Ishikawa (cell line): ENCODE measurements at regions not wholly inside any gene's neighbourhood (a gene's known extent, or its start where the extent isn't known, plus 50 kb on each side); places are given as distances from the start of the nearest gene placed in this dataset.

Experiments
- CEBPB ChIP-seq: IDR thresholded peaks from 2 replicates; pipeline ENCODE4 v1.6.1; 2012
- CREB1 ChIP-seq: IDR thresholded peaks from 2 replicates; pipeline ENCODE4 v1.6.1; 2012; ENCODE audit warnings: low read depth
- EGR1 ChIP-seq: IDR thresholded peaks from 2 replicates; pipeline ENCODE4 v1.6.1; 2012
- EP300 ChIP-seq: IDR thresholded peaks from 2 replicates; pipeline ENCODE4 v1.6.1; 2012; ENCODE audit warnings: borderline replicate concordance
- FOXM1 ChIP-seq: IDR thresholded peaks from 2 replicates; pipeline ENCODE4 v1.6.1; 2012; ENCODE audit warnings: low read depth, borderline replicate concordance
- MAX ChIP-seq: IDR thresholded peaks from 2 replicates; pipeline ENCODE4 v1.6.1; 2012
- NFIC ChIP-seq: IDR thresholded peaks from 2 replicates; pipeline ENCODE4 v1.6.1; 2012
- RAD21 ChIP-seq: IDR thresholded peaks from 2 replicates; pipeline ENCODE4 v1.6.1; 2012; ENCODE audit warnings: low read depth
- REST ChIP-seq: IDR thresholded peaks from 2 replicates; pipeline ENCODE4 v1.6.1; 2012; ENCODE audit warnings: low read depth, mild to moderate bottlenecking
- TAF1 ChIP-seq: IDR thresholded peaks from 2 replicates; pipeline ENCODE4 v1.6.1; 2012; ENCODE audit warnings: low read depth, mild to moderate bottlenecking
- TCF12 ChIP-seq: IDR thresholded peaks from 2 replicates; pipeline ENCODE4 v1.6.1; 2012; ENCODE audit warnings: low read depth
- TEAD4 ChIP-seq: IDR thresholded peaks from 2 replicates; pipeline ENCODE4 v1.6.1; 2012
- USF1 ChIP-seq: IDR thresholded peaks from 2 replicates; pipeline ENCODE4 v1.6.1; 2012
- YY1 ChIP-seq: IDR thresholded peaks from 2 replicates; pipeline ENCODE4 v1.6.1; 2012; ENCODE audit warnings: low read depth
- ZBTB7A ChIP-seq: IDR thresholded peaks from 2 replicates; pipeline ENCODE4 v1.6.1; 2012; ENCODE audit warnings: low read depth

GRCh38 chr14:86892152-86892956 lies 1100.6 kb downstream of the GALC start:
- TF ChIP-seq EGR1 (no peak), ZBTB7A (no peak), MAX (no peak), TCF12 (no peak), TAF1 (no peak), FOXM1 (no peak), TEAD4 (no peak), RAD21 (no peak)

- TF ChIP-seq NFIC, result no peak
- no peak for TF ChIP-seq CEBPB
- TF ChIP-seq TEAD4, result no peak
- TF ChIP-seq YY1, result no peak
- TF ChIP-seq EGR1, result no peak
- TF ChIP-seq CREB1, result no peak
- TF ChIP-seq REST, result no peak
- TF ChIP-seq USF1, result no peak
- no peak for TF ChIP-seq TAF1
- TF ChIP-seq ZBTB7A, result no peak
- no peak for TF ChIP-seq TCF12
- TF ChIP-seq EP300, result no peak
- no peak for TF ChIP-seq FOXM1
- no peak for TF ChIP-seq RAD21
These were observed 1107.7 kb downstream of the GALC start for GRCh38 chr14:86885280-86885679.

- no peak for TF ChIP-seq YY1
- TF ChIP-seq TAF1, result no peak
- no peak for TF ChIP-seq REST
- no peak for TF ChIP-seq EP300
These were observed 1108.5 kb downstream of the GALC start for GRCh38 chr14:86884498-86884897.

- TF ChIP-seq CREB1, result no peak
These were observed 1110.2 kb downstream of the GALC start for GRCh38 chr14:86882818-86883217.

GRCh38 chr14:86865934-86866333 lies 1127.0 kb downstream of the GALC start:
- TF ChIP-seq EGR1, result no peak
- TF ChIP-seq TAF1, result no peak
- TF ChIP-seq TCF12, result no peak
- TF ChIP-seq CEBPB, result no peak

GRCh38 chr14:86858591-86858990 lies 1134.4 kb downstream of the GALC start:
- TF ChIP-seq TCF12 (no peak), TEAD4 (no peak), EGR1 (no peak), USF1 (no peak), ZBTB7A (no peak), MAX (no peak)

GRCh38 chr14:86858031-86858430 lies 1135.0 kb downstream of the GALC start:
- TF ChIP-seq YY1 (no peak), CEBPB (no peak), NFIC (no peak), TCF12 (no peak), EP300 (no peak), USF1 (no peak), TAF1 (no peak)
